Glutamatergic neuron (in vitro differentiated cells): ENCODE measurements at regions not wholly inside any gene's neighbourhood (a gene's known extent, or its start where the extent isn't known, plus 50 kb on each side); places are given as distances from the start of the nearest gene placed in this dataset.

Experiments used
- DNase-seq: peaks from one replicate; pipeline ENCODE4 v3.0.0; 2022
- H3K27ac Mint-ChIP-seq: one replicate; pipeline ENCODE4 v1.8.0; 2020; ENCODE audit warnings: mild to moderate bottlenecking, mixed read lengths, inconsistent platforms; ENCODE audit not compliant: unreplicated experiment
- H3K27me3 Mint-ChIP-seq: one replicate; pipeline ENCODE4 v1.8.0; 2020; ENCODE audit warnings: mild to moderate bottlenecking, moderate library complexity, mixed read lengths, inconsistent platforms; ENCODE audit not compliant: unreplicated experiment
- H3K36me3 Mint-ChIP-seq: one replicate; pipeline ENCODE4 v1.8.0; 2020; ENCODE audit warnings: mild to moderate bottlenecking, mixed read lengths, inconsistent platforms; ENCODE audit not compliant: unreplicated experiment
- H3K4me1 Mint-ChIP-seq: one replicate; pipeline ENCODE4 v1.8.0; 2020; ENCODE audit warnings: mild to moderate bottlenecking, low read depth, mixed read lengths, inconsistent platforms; ENCODE audit not compliant: unreplicated experiment
- H3K4me3 Mint-ChIP-seq: one replicate; pipeline ENCODE4 v1.8.0; 2020; ENCODE audit warnings: mild to moderate bottlenecking, mixed read lengths, inconsistent platforms; ENCODE audit not compliant: unreplicated experiment
- H3K9me3 Mint-ChIP-seq: one replicate; pipeline ENCODE4 v1.8.0; 2020; ENCODE audit warnings: mild to moderate bottlenecking, moderate library complexity, mixed read lengths, inconsistent platforms; ENCODE audit not compliant: unreplicated experiment
- CTCF ChIP-seq: fragments of 200-600 bp; sonication (generic); IDR thresholded peaks from one replicate; pipeline ENCODE4 v1.5.0; 2021; ENCODE audit not compliant: partially characterized antibody, unreplicated experiment

- no peak overlapping the region for H3K27ac Mint-ChIP-seq
- H3K4me3 Mint-ChIP-seq: no peak overlapping the region
- no peaks in the 10 kb centered on the region for H3K36me3 Mint-ChIP-seq
- peaks cover 34% of the 10 kb centered on the region for H3K4me1 Mint-ChIP-seq
- no peak for DNase-seq
- peaks cover 18% of the 10 kb centered on the region for H3K9me3 Mint-ChIP-seq
- TF ChIP-seq CTCF: no peak
- peaks cover 4% of the 10 kb centered on the region for H3K27me3 Mint-ChIP-seq
Observed at GRCh38 chr18:1012775-1013174, 108.1 kb downstream of the ADCYAP1 start.

GRCh38 chr18:1013951-1014350 lies 109.3 kb downstream of the ADCYAP1 start:
- no peaks in the 10 kb centered on the region for H3K36me3 Mint-ChIP-seq
- H3K27ac Mint-ChIP-seq: peak overlapping the region; percentile 80
- H3K4me1 Mint-ChIP-seq: peaks cover 40% of the 10 kb centered on the region

GRCh38 chr18:1014509-1014908 lies 109.8 kb downstream of the ADCYAP1 start:
- Mint-ChIP-seq H3K9me3 (peaks cover 25% of the 10 kb centered on the region), H3K4me3 (peak overlapping the region; percentile 36), H3K4me1 (peaks cover 46% of the 10 kb centered on the region), H3K36me3 (no peaks in the 10 kb centered on the region), H3K27me3 (peaks cover 11% of the 10 kb centered on the region), H3K27ac (peak overlapping the region; percentile 80)
- no peak for DNase-seq
- no peak for TF ChIP-seq CTCF

More at GRCh38 chr18:1013951-1014350, 109.3 kb downstream of the ADCYAP1 start:
- peaks cover 11% of the 10 kb centered on the region for H3K27me3 Mint-ChIP-seq
- TF ChIP-seq CTCF: no peak
- peaks cover 25% of the 10 kb centered on the region for H3K9me3 Mint-ChIP-seq
- peak; percentile 31 for DNase-seq
- peak overlapping the region; percentile 67 for H3K4me3 Mint-ChIP-seq

- no peak for TF ChIP-seq CTCF
- H3K4me3 Mint-ChIP-seq: no peak overlapping the region
- H3K27me3 Mint-ChIP-seq: peaks cover 9% of the 10 kb centered on the region
- H3K9me3 Mint-ChIP-seq: peaks cover 25% of the 10 kb centered on the region
- H3K4me1 Mint-ChIP-seq: peaks cover 48% of the 10 kb centered on the region
- peak overlapping the region; percentile 24 for H3K27ac Mint-ChIP-seq
- H3K36me3 Mint-ChIP-seq: no peaks in the 10 kb centered on the region
- DNase-seq: no peak
Observed at GRCh38 chr18:1014951-1015624, 110.4 kb downstream of the ADCYAP1 start.

- Mint-ChIP-seq H3K36me3 (no peaks in the 10 kb centered on the region), H3K27me3 (peaks cover 9% of the 10 kb centered on the region), H3K27ac (no peak overlapping the region), H3K4me1 (peaks cover 47% of the 10 kb centered on the region), H3K4me3 (no peak overlapping the region), H3K9me3 (peaks cover 25% of the 10 kb centered on the region)
- no peak for DNase-seq
- TF ChIP-seq CTCF: no peak
Observed at GRCh38 chr18:1015777-1016176, 111.1 kb downstream of the ADCYAP1 start.
